ENCODE measurements at regions not wholly inside any gene's neighbourhood (a gene's known extent, or its start where the extent isn't known, plus 50 kb on each side); places are given as distances from the start of the nearest gene placed in this dataset.

DNA sequence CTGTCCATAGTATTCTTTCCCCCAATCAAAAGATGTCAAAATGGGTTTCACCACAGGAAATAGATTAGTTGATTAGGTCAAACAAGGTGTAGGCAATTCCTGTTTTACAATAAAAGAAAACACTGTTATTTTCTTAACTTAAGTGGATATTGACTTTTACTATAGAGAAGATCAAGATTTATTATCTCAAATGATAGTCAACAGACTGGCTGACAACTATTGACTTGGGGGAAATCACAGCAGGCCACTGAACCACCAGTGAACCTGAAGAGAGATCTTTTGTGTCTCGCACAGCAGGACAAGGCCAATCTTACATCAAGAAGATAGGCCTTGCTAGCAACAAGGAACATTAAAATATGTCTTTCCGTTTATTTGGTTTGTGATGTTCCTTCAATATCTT, 1187.6 kb downstream of the SI start:
- Histone ChIP-seq H3K9me3 (ENCODE audit: control insufficient read depth in 2 of 2, insufficient read depth in 1 of 2, low read depth in 1 of 2, low read length in 1 of 2) (no peaks in the 10 kb centered on the region), H3K36me3 (ENCODE audit: control insufficient read depth in 2 of 2, insufficient read depth in 2 of 2, low read length in 1 of 2) (no peaks in the 10 kb centered on the region), H3K4me3 (ENCODE audit: low read depth in 1 of 2, low read length in 2 of 2) (no peak overlapping the region), H3K27me3 (ENCODE audit: control insufficient read depth in 1 of 2, insufficient read depth in 2 of 2, low read length in 2 of 2) (no peaks in the 10 kb centered on the region), H3K4me1 (ENCODE audit: control insufficient read depth in 2 of 2, insufficient read depth in 2 of 2, low read length in 1 of 2) (no peaks in the 10 kb centered on the region), H3K27ac (ENCODE audit: low read depth in 2 of 2, low read length in 1 of 2) (no peak overlapping the region)
- WGBS, 2 donors: 38 to 72% methylated on average over 2 of the region's 2 CpGs

DNA sequence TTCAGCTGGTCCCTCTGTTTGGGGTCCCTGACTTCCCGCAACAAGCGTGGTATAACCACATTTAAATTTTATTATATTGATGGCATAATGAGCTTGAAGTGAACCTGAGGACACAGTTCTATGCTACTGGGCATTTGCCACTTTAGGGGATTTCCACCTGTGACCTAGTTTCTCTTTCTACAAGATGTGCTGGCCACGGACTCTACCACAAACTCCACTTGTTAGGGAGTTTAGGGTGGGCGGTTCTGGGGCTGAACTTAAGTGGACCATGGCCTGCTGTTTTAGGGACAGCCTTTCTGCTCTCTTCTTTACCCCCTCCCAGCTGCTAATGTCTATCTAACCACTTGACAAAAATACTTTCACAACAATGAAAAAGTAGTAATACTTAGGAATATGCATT, 1199.1 kb downstream of the SI start:
- H3K4me3 ChIP-seq (ENCODE audit: low read depth in 1 of 2, low read length in 2 of 2): no peak overlapping the region
- no peaks in the 10 kb centered on the region for H3K4me1 ChIP-seq (ENCODE audit: control insufficient read depth in 2 of 2, insufficient read depth in 2 of 2, low read length in 1 of 2)
- no peak overlapping the region for H3K27ac ChIP-seq (ENCODE audit: low read depth in 2 of 2, low read length in 1 of 2)
- H3K36me3 ChIP-seq (ENCODE audit: control insufficient read depth in 2 of 2, insufficient read depth in 2 of 2, low read length in 1 of 2): no peaks in the 10 kb centered on the region
- peaks cover 6% of the 10 kb centered on the region in 2 donors for H3K9me3 ChIP-seq (ENCODE audit: control insufficient read depth in 2 of 2, insufficient read depth in 1 of 2, low read depth in 1 of 2, low read length in 1 of 2)
- no peaks in the 10 kb centered on the region for H3K27me3 ChIP-seq (ENCODE audit: control insufficient read depth in 1 of 2, insufficient read depth in 2 of 2, low read length in 2 of 2)
- 90 to 93% methylated on average over 4 of the region's 4 CpGs for WGBS, 2 donors

DNA sequence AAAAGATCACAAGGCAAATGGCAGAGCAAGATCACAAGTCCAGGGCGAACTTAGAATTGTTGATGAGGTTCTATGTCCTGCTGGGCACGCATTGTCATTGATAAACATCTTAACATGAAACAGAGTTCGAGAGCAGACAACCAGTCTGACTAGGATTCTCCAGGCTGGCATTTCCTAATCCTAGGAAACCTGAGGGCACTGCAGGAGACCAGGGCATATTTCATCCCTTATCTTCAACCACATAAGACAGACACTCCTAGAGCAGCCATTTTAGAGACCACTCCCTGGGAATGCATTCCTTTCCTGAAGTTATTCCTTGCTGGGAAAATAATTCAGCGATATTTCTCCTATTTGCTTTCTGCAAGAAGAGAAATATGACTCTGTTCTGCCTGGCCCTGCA, 1199.9 kb downstream of the SI start:
- Histone ChIP-seq H3K9me3 (ENCODE audit: control insufficient read depth in 2 of 2, insufficient read depth in 1 of 2, low read depth in 1 of 2, low read length in 1 of 2) (peaks cover 6% of the 10 kb centered on the region in 2 donors), H3K27ac (ENCODE audit: low read depth in 2 of 2, low read length in 1 of 2) (no peak overlapping the region), H3K4me3 (ENCODE audit: low read depth in 1 of 2, low read length in 2 of 2) (no peak overlapping the region), H3K36me3 (ENCODE audit: control insufficient read depth in 2 of 2, insufficient read depth in 2 of 2, low read length in 1 of 2) (no peaks in the 10 kb centered on the region), H3K27me3 (ENCODE audit: control insufficient read depth in 1 of 2, insufficient read depth in 2 of 2, low read length in 2 of 2) (no peaks in the 10 kb centered on the region), H3K4me1 (ENCODE audit: control insufficient read depth in 2 of 2, insufficient read depth in 2 of 2, low read length in 1 of 2) (no peaks in the 10 kb centered on the region)
- 84 to 86% methylated on average over 4 of the region's 4 CpGs for whole genome bisulfite sequencing, 2 donors

DNA sequence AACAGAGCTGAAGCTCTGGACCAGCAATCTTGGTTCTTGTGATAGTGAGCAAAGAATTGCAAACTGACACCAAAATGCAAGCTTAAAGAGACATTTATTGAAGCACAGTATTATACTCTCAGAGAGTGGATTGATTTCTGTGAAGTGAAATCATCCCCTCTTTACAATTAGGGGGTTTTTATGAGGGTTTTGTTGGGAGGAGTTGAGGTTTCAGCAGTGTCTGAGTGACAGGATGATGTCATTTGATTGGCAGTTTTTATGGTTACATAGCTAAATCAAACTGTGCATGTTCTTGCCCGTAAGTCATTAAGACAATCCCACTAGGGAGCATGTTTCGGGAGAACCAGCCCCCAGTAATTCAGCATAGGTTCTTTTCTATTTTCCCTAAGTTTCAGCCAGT, 1200.5 kb downstream of the SI start:
- no peak overlapping the region for H3K27ac ChIP-seq (ENCODE audit: low read depth in 2 of 2, low read length in 1 of 2)
- 79 to 83% methylated on average over 2 of the region's 2 CpGs for WGBS, 2 donors
- H3K27me3 ChIP-seq (ENCODE audit: control insufficient read depth in 1 of 2, insufficient read depth in 2 of 2, low read length in 2 of 2): no peaks in the 10 kb centered on the region

DNA sequence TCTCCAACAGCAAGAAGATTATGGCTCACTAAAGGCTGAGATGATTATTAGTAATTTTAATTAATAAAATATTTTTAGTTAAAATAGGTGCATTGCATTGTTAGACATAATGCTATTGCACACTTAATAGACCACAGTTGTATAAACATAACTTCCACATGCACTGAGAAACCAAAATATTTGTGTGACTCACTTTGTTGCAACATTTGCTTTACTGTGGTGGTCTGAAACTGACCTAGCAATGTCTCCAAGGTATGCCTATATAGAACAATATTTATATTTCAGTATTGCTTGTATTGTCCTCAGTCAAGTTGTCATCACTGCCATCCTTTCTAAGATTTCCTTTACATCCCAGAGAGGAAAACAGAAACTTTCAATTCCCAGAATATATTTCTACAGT, 1215.2 kb downstream of the SI start:
- H3K27me3 ChIP-seq (ENCODE audit: control insufficient read depth in 1 of 2, insufficient read depth in 2 of 2, low read length in 2 of 2): no peaks in the 10 kb centered on the region
- H3K36me3 ChIP-seq (ENCODE audit: control insufficient read depth in 2 of 2, insufficient read depth in 2 of 2, low read length in 1 of 2): no peaks in the 10 kb centered on the region
- H3K4me1 ChIP-seq (ENCODE audit: control insufficient read depth in 2 of 2, insufficient read depth in 2 of 2, low read length in 1 of 2): no peaks in the 10 kb centered on the region
- no peak overlapping the region for H3K27ac ChIP-seq (ENCODE audit: low read depth in 2 of 2, low read length in 1 of 2)
- no peak overlapping the region for H3K4me3 ChIP-seq (ENCODE audit: low read depth in 1 of 2, low read length in 2 of 2)
- peaks cover 0 to 4% of the 10 kb centered on the region in 2 donors for H3K9me3 ChIP-seq (ENCODE audit: control insufficient read depth in 2 of 2, insufficient read depth in 1 of 2, low read depth in 1 of 2, low read length in 1 of 2)

More for the DNA sequence above, 1200.5 kb downstream of the SI start:
- H3K4me1 ChIP-seq (ENCODE audit: control insufficient read depth in 2 of 2, insufficient read depth in 2 of 2, low read length in 1 of 2): no peaks in the 10 kb centered on the region
- no peak overlapping the region for H3K4me3 ChIP-seq (ENCODE audit: low read depth in 1 of 2, low read length in 2 of 2)
- H3K9me3 ChIP-seq (ENCODE audit: control insufficient read depth in 2 of 2, insufficient read depth in 1 of 2, low read depth in 1 of 2, low read length in 1 of 2): peaks cover 6% of the 10 kb centered on the region in 2 donors
- H3K36me3 ChIP-seq (ENCODE audit: control insufficient read depth in 2 of 2, insufficient read depth in 2 of 2, low read length in 1 of 2): no peaks in the 10 kb centered on the region

DNA sequence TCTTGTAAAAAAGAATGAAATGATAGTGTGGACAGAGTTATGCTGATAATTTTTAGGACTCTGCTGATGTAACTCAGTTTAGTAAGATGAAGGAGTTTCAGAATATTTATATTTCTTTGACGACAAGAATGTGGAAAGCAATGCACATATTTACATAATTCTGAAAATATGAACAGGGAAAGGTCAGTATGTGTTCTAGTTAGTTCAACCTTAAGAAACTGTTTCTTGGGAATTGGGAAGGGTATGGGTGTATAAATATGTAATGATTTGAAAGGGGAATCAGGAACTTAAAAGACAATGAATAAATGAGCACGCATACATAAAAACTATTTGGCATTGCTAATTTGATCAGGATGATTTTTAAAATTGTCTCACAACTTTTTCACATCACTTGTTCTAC, 1226.1 kb downstream of the SI start:
- Histone ChIP-seq H3K4me1 (ENCODE audit: control insufficient read depth in 2 of 2, insufficient read depth in 2 of 2, low read length in 1 of 2) (no peaks in the 10 kb centered on the region), H3K27me3 (ENCODE audit: control insufficient read depth in 1 of 2, insufficient read depth in 2 of 2, low read length in 2 of 2) (no peaks in the 10 kb centered on the region), H3K36me3 (ENCODE audit: control insufficient read depth in 2 of 2, insufficient read depth in 2 of 2, low read length in 1 of 2) (no peaks in the 10 kb centered on the region), H3K9me3 (ENCODE audit: control insufficient read depth in 2 of 2, insufficient read depth in 1 of 2, low read depth in 1 of 2, low read length in 1 of 2) (no peaks in the 10 kb centered on the region), H3K27ac (ENCODE audit: low read depth in 2 of 2, low read length in 1 of 2) (no peak overlapping the region), H3K4me3 (ENCODE audit: low read depth in 1 of 2, low read length in 2 of 2) (no peak overlapping the region)
- 52 to 75% methylated on average over 2 of the region's 2 CpGs for WGBS, 2 donors

DNA sequence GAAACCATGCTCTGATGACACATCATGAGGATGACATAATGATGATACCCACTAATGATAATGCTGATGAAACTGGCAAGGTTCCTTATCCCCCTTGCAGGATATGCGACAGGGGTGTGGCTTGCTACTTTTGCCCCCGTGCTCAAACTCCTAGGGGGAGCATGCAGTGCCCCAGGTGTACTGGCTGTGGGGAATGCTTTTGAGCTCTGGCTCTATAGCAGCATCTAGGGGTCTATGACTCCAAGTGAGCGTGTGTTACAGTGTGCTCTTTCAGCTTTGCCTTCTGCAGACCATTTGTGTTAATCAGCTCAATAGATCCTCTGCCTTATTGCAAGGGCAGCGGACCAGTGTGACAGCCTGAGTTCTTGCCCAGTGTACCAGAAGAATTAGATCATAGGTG, 1239.5 kb downstream of the SI start:
- Histone ChIP-seq H3K36me3 (ENCODE audit: control insufficient read depth in 2 of 2, insufficient read depth in 2 of 2, low read length in 1 of 2) (no peaks in the 10 kb centered on the region), H3K4me1 (ENCODE audit: control insufficient read depth in 2 of 2, insufficient read depth in 2 of 2, low read length in 1 of 2) (no peaks in the 10 kb centered on the region), H3K27me3 (ENCODE audit: control insufficient read depth in 1 of 2, insufficient read depth in 2 of 2, low read length in 2 of 2) (no peaks in the 10 kb centered on the region), H3K9me3 (ENCODE audit: control insufficient read depth in 2 of 2, insufficient read depth in 1 of 2, low read depth in 1 of 2, low read length in 1 of 2) (peaks cover 0 to 3% of the 10 kb centered on the region in 2 donors), H3K4me3 (ENCODE audit: low read depth in 1 of 2, low read length in 2 of 2) (no peak overlapping the region), H3K27ac (ENCODE audit: low read depth in 2 of 2, low read length in 1 of 2) (no peak overlapping the region)
- 64 to 68% methylated on average over 4 of the region's 4 CpGs for WGBS, 2 donors

DNA sequence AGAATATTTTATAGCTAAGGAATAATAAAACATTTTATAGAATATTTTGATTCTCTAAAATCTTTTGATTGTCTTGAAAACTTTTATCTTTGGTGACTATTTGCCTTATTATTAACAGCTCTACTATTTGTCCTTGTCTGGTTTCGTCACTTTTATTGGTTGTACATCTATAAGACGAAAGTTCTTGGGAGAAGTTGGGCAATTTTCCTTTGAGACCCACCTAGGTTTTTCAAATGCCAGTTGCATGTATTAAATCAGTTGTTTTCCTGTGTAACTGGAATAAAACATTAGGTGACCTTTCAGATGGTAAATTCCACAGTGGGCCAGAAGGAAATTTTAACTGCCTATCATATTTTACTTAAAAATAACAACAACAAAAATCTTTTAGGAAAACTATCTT, 1245.7 kb downstream of the SI start:
- Histone ChIP-seq H3K27me3 (ENCODE audit: control insufficient read depth in 1 of 2, insufficient read depth in 2 of 2, low read length in 2 of 2) (no peaks in the 10 kb centered on the region), H3K4me1 (ENCODE audit: control insufficient read depth in 2 of 2, insufficient read depth in 2 of 2, low read length in 1 of 2) (no peaks in the 10 kb centered on the region), H3K9me3 (ENCODE audit: control insufficient read depth in 2 of 2, insufficient read depth in 1 of 2, low read depth in 1 of 2, low read length in 1 of 2) (no peaks in the 10 kb centered on the region), H3K27ac (ENCODE audit: low read depth in 2 of 2, low read length in 1 of 2) (no peak overlapping the region), H3K36me3 (ENCODE audit: control insufficient read depth in 2 of 2, insufficient read depth in 2 of 2, low read length in 1 of 2) (no peaks in the 10 kb centered on the region), H3K4me3 (ENCODE audit: low read depth in 1 of 2, low read length in 2 of 2) (no peak overlapping the region)
- 34 to 67% methylated on average over 2 of the region's 2 CpGs for WGBS, 2 donors

DNA sequence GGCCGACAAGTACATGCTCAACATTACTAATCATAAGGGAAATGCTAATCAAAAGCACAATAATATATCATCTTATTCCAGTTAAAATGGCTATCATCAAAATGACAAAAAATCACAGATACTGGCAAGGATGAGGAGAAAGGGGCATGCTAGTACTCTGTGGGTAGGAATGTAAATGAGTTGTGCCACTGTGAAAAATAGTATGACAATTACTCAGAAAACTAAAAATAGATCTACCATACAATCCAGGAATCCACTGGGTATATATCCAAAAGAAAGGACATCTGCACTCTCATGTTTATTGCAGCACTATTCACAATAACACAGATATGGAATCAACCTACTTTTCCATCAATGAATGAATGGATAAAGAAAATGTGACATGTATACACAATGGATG, 1256.5 kb downstream of the SI start:
- Histone ChIP-seq H3K4me1 (ENCODE audit: control insufficient read depth in 2 of 2, insufficient read depth in 2 of 2, low read length in 1 of 2) (no peaks in the 10 kb centered on the region), H3K27ac (ENCODE audit: low read depth in 2 of 2, low read length in 1 of 2) (no peak overlapping the region), H3K4me3 (ENCODE audit: low read depth in 1 of 2, low read length in 2 of 2) (no peak overlapping the region), H3K27me3 (ENCODE audit: control insufficient read depth in 1 of 2, insufficient read depth in 2 of 2, low read length in 2 of 2) (no peaks in the 10 kb centered on the region), H3K36me3 (ENCODE audit: control insufficient read depth in 2 of 2, insufficient read depth in 2 of 2, low read length in 1 of 2) (no peaks in the 10 kb centered on the region), H3K9me3 (ENCODE audit: control insufficient read depth in 2 of 2, insufficient read depth in 1 of 2, low read depth in 1 of 2, low read length in 1 of 2) (no peaks in the 10 kb centered on the region)
- 88 to 94% methylated on average over 1 of the region's 1 CpG for WGBS, 2 donors

DNA sequence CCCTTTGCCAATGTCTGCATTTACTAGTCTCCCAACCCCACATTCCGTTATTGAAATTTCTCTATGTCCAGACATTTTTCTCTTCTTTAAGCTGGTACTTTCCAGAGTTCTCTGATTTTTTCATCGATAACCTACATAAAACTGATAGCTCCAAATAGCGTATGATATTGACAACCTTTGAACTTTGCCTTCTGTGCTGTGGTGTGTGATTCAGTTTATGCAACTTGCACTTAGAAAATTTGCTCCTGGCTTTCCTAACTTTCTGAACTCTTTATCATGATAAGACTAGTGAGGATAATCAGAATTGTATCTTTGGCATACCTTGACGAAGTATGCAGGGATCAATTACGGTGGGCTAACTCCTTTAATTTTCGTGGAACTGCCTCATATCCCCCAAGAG, 1261.3 kb downstream of the SI start:
- Histone ChIP-seq H3K9me3 (ENCODE audit: control insufficient read depth in 2 of 2, insufficient read depth in 1 of 2, low read depth in 1 of 2, low read length in 1 of 2) (no peaks in the 10 kb centered on the region), H3K4me1 (ENCODE audit: control insufficient read depth in 2 of 2, insufficient read depth in 2 of 2, low read length in 1 of 2) (no peaks in the 10 kb centered on the region), H3K27ac (ENCODE audit: low read depth in 2 of 2, low read length in 1 of 2) (no peak overlapping the region), H3K36me3 (ENCODE audit: control insufficient read depth in 2 of 2, insufficient read depth in 2 of 2, low read length in 1 of 2) (no peaks in the 10 kb centered on the region), H3K4me3 (ENCODE audit: low read depth in 1 of 2, low read length in 2 of 2) (no peak overlapping the region), H3K27me3 (ENCODE audit: control insufficient read depth in 1 of 2, insufficient read depth in 2 of 2, low read length in 2 of 2) (no peaks in the 10 kb centered on the region)
- 82 to 89% methylated on average over 6 of the region's 6 CpGs for WGBS, 2 donors
